ENCODE measurements at regions not wholly inside any gene's neighbourhood (a gene's known extent, or its start where the extent isn't known, plus 50 kb on each side); places are given as distances from the start of the nearest gene placed in this dataset.

GRCh38 chr3:162774613-162775100, 1278.0 kb downstream of the OTOL1 start:
- H3K4me3 ChIP-seq (ENCODE audit: low read depth, low read length): no peak overlapping the region
- H3K9me3 ChIP-seq (ENCODE audit: severe bottlenecking): no peaks in the 10 kb centered on the region
- no peaks in the 10 kb centered on the region for H3K36me3 ChIP-seq
- no peak for TF ChIP-seq CTCF (IDR thresholded peaks at IDR 0.05; ENCODE audit: low read depth, low read length)
- no peak for DNase-seq
- H3K27ac ChIP-seq: no peak overlapping the region
- no peaks in the 10 kb centered on the region for H3K27me3 ChIP-seq (ENCODE audit: insufficient read depth, low read depth, severe bottlenecking)

GRCh38 chr3:162776148-162776547, 1279.5 kb downstream of the OTOL1 start:
- DNase-seq: no peak
- Histone ChIP-seq H3K36me3 (no peaks in the 10 kb centered on the region), H3K27me3 (ENCODE audit: insufficient read depth, low read depth, severe bottlenecking) (no peaks in the 10 kb centered on the region), H3K9me3 (ENCODE audit: severe bottlenecking) (no peaks in the 10 kb centered on the region), H3K27ac (no peak overlapping the region), H3K4me3 (ENCODE audit: low read depth, low read length) (no peak overlapping the region)
- TF ChIP-seq CTCF (IDR thresholded peaks at IDR 0.05; ENCODE audit: low read depth, low read length): no peak

- Histone ChIP-seq H3K36me3 (no peaks in the 10 kb centered on the region), H3K9me3 (ENCODE audit: severe bottlenecking) (no peaks in the 10 kb centered on the region), H3K4me3 (ENCODE audit: low read depth, low read length) (no peak overlapping the region), H3K27ac (no peak overlapping the region), H3K27me3 (ENCODE audit: insufficient read depth, low read depth, severe bottlenecking) (no peaks in the 10 kb centered on the region)
- TF ChIP-seq CTCF (IDR thresholded peaks at IDR 0.05; ENCODE audit: low read depth, low read length): no peak
- DNase-seq: no peak
Measured at GRCh38 chr3:162777118-162777517, 1280.5 kb downstream of the OTOL1 start.

DNA sequence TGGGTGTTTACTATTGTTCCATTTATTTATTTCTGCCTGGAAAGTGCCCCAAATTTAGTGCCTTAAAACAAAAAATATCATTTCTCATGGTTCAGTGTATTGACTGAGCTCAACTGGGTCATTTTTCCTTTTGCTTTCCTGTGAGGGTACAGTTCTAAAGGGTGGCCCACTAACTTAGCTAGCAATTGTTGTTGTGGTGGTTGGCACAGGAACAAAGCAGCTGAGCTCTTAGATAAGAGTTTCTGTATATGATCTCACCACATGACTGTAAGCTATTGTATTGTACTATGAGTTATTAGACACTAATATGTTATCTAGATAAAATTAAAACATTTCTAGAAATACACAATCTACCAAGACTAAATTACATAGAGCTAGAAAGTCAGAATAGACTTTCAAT, 1283.7 kb downstream of the OTOL1 start:
- Histone ChIP-seq H3K4me3 (ENCODE audit: low read depth, low read length) (no peak overlapping the region), H3K36me3 (no peaks in the 10 kb centered on the region), H3K9me3 (ENCODE audit: severe bottlenecking) (no peaks in the 10 kb centered on the region), H3K27me3 (ENCODE audit: insufficient read depth, low read depth, severe bottlenecking) (no peaks in the 10 kb centered on the region), H3K27ac (no peak overlapping the region)
- no peak for TF ChIP-seq CTCF (IDR thresholded peaks at IDR 0.05; ENCODE audit: low read depth, low read length)
- DNase-seq: no peak

- H3K36me3 ChIP-seq: no peaks in the 10 kb centered on the region
- TF ChIP-seq CTCF (IDR thresholded peaks at IDR 0.05; ENCODE audit: low read depth, low read length): no peak
Measured at GRCh38 chr3:162799910-162800309, 1303.3 kb downstream of the OTOL1 start.

GRCh38 chr3:162802228-162802965, 1305.8 kb downstream of the OTOL1 start:
- H3K9me3 ChIP-seq (ENCODE audit: severe bottlenecking): no peaks in the 10 kb centered on the region

More at GRCh38 chr3:162799910-162800309, 1303.3 kb downstream of the OTOL1 start:
- no peak for DNase-seq
- Histone ChIP-seq H3K27me3 (ENCODE audit: insufficient read depth, low read depth, severe bottlenecking) (no peaks in the 10 kb centered on the region), H3K4me3 (ENCODE audit: low read depth, low read length) (no peak overlapping the region), H3K9me3 (ENCODE audit: severe bottlenecking) (no peaks in the 10 kb centered on the region), H3K27ac (no peak overlapping the region)

More at GRCh38 chr3:162802228-162802965, 1305.8 kb downstream of the OTOL1 start:
- no peak for TF ChIP-seq CTCF (IDR thresholded peaks at IDR 0.05; ENCODE audit: low read depth, low read length)
- Histone ChIP-seq H3K27me3 (ENCODE audit: insufficient read depth, low read depth, severe bottlenecking) (no peaks in the 10 kb centered on the region), H3K4me3 (ENCODE audit: low read depth, low read length) (no peak overlapping the region), H3K27ac (no peak overlapping the region), H3K36me3 (no peaks in the 10 kb centered on the region)
- DNase-seq: no peak
